Duodenal mucosa (tissue), 2 donors: ENCODE measurements at regions not wholly inside any gene's neighbourhood (a gene's known extent, or its start where the extent isn't known, plus 50 kb on each side); places are given as distances from the start of the nearest gene placed in this dataset.

ENCODE experiments used
- H3K27ac ChIP-seq: one replicate; pipeline ENCODE4 v1.7.0; 2013; ENCODE audit warnings: low read depth, low read length
- H3K27me3 ChIP-seq, 2 donors: one replicate each; pipeline ENCODE4 v1.7.0; 2013; ENCODE audit warnings: low read length in 2 of 2, control low read depth in 1 of 2; ENCODE audit not compliant: insufficient read depth in 2 of 2, control insufficient read depth in 1 of 2
- H3K36me3 ChIP-seq, 2 donors: one replicate each; pipeline ENCODE4 v1.7.0; 2013; ENCODE audit warnings: low read length in 2 of 2, control low read depth in 1 of 2; ENCODE audit not compliant: insufficient read depth in 2 of 2, control insufficient read depth in 1 of 2
- H3K4me1 ChIP-seq, 2 donors: one replicate each; pipeline ENCODE4 v1.7.0; 2013; ENCODE audit warnings: low read length in 2 of 2, control low read depth in 1 of 2; ENCODE audit not compliant: insufficient read depth in 2 of 2, control insufficient read depth in 1 of 2
- H3K4me3 ChIP-seq, 2 donors: one replicate each; pipeline ENCODE4 v1.7.0; 2013; ENCODE audit warnings: low read length in 2 of 2, low read depth in 1 of 2
- H3K9ac ChIP-seq, 2 donors: one replicate each; pipeline ENCODE4 v1.7.0; 2013; ENCODE audit warnings: low read length in 2 of 2, low read depth in 1 of 2
- H3K9me3 ChIP-seq, 2 donors: one replicate each; pipeline ENCODE4 v1.7.0; 2013; ENCODE audit warnings: low read length in 2 of 2, control low read depth in 1 of 2; ENCODE audit not compliant: control insufficient read depth in 1 of 2

GRCh38 chr4:80136270-80136669 lies 61.0 kb upstream of the PRDM8 start:
- no peak overlapping the region for H3K9ac ChIP-seq
- H3K4me3 ChIP-seq = no peak overlapping the region
- H3K27ac ChIP-seq = no peak overlapping the region
- no peaks in the 10 kb centered on the region for H3K4me1 ChIP-seq
- no peaks in the 10 kb centered on the region for H3K27me3 ChIP-seq
- H3K9me3 ChIP-seq = no peaks in the 10 kb centered on the region
- no peaks in the 10 kb centered on the region for H3K36me3 ChIP-seq

- Histone ChIP-seq H3K27ac (no peak overlapping the region), H3K4me3 (no peak overlapping the region), H3K27me3 (no peaks in the 10 kb centered on the region), H3K4me1 (no peaks in the 10 kb centered on the region), H3K9ac (no peak overlapping the region), H3K9me3 (no peaks in the 10 kb centered on the region), H3K36me3 (no peaks in the 10 kb centered on the region)
These were observed 61.6 kb upstream of the PRDM8 start for GRCh38 chr4:80135702-80136058.

- H3K9me3 ChIP-seq = no peaks in the 10 kb centered on the region
- H3K4me3 ChIP-seq = no peak overlapping the region
- no peaks in the 10 kb centered on the region for H3K27me3 ChIP-seq
- no peaks in the 10 kb centered on the region for H3K4me1 ChIP-seq
- no peak overlapping the region for H3K27ac ChIP-seq
- no peaks in the 10 kb centered on the region for H3K36me3 ChIP-seq
- H3K9ac ChIP-seq = no peak overlapping the region
These were observed 62.1 kb upstream of the ANTXR2 start for GRCh38 chr4:80134936-80135701.

- no peak overlapping the region for H3K9ac ChIP-seq
- H3K27ac ChIP-seq = no peak overlapping the region
- H3K27me3 ChIP-seq = no peaks in the 10 kb centered on the region
- H3K9me3 ChIP-seq = no peaks in the 10 kb centered on the region
- H3K4me1 ChIP-seq = no peaks in the 10 kb centered on the region
- H3K36me3 ChIP-seq = no peaks in the 10 kb centered on the region
- H3K4me3 ChIP-seq = no peak overlapping the region
These were observed 60.3 kb upstream of the ANTXR2 start for GRCh38 chr4:80133240-80133783.

GRCh38 chr4:80129785-80130184 lies 56.8 kb upstream of the ANTXR2 start:
- Histone ChIP-seq H3K27ac (no peak overlapping the region), H3K27me3 (no peaks in the 10 kb centered on the region), H3K9ac (no peak overlapping the region), H3K36me3 (no peaks in the 10 kb centered on the region), H3K9me3 (no peaks in the 10 kb centered on the region), H3K4me1 (no peaks in the 10 kb centered on the region), H3K4me3 (no peak overlapping the region)

- no peak overlapping the region for H3K9ac ChIP-seq
- no peaks in the 10 kb centered on the region for H3K36me3 ChIP-seq
- H3K4me1 ChIP-seq = no peaks in the 10 kb centered on the region
- H3K27ac ChIP-seq = no peak overlapping the region
- H3K27me3 ChIP-seq = no peaks in the 10 kb centered on the region
- no peak overlapping the region for H3K4me3 ChIP-seq
- no peaks in the 10 kb centered on the region for H3K9me3 ChIP-seq
These were observed 55.9 kb upstream of the ANTXR2 start for GRCh38 chr4:80128941-80129340.

- no peaks in the 10 kb centered on the region for H3K9me3 ChIP-seq
- H3K4me3 ChIP-seq = no peak overlapping the region
- no peaks in the 10 kb centered on the region for H3K4me1 ChIP-seq
- H3K27ac ChIP-seq = no peak overlapping the region
- H3K9ac ChIP-seq = no peak overlapping the region
- H3K36me3 ChIP-seq = no peaks in the 10 kb centered on the region
- no peaks in the 10 kb centered on the region for H3K27me3 ChIP-seq
These were observed 54.9 kb upstream of the ANTXR2 start for GRCh38 chr4:80127870-80128419.

- Histone ChIP-seq H3K36me3 (no peaks in the 10 kb centered on the region), H3K4me1 (no peaks in the 10 kb centered on the region), H3K27me3 (no peaks in the 10 kb centered on the region), H3K4me3 (no peak overlapping the region), H3K27ac (no peak overlapping the region), H3K9ac (no peak overlapping the region), H3K9me3 (no peaks in the 10 kb centered on the region)
These were observed 53.4 kb upstream of the ANTXR2 start for GRCh38 chr4:80126435-80126834.

- H3K27ac ChIP-seq = peak overlapping the region; percentile 13
These were observed 52.5 kb upstream of the ANTXR2 start for GRCh38 chr4:80125252-80126177.

More at GRCh38 chr4:80125252-80126177, 52.5 kb upstream of the ANTXR2 start:
- Histone ChIP-seq H3K9ac (no peak overlapping the region), H3K4me3 (no peak overlapping the region), H3K36me3 (no peaks in the 10 kb centered on the region), H3K9me3 (no peaks in the 10 kb centered on the region), H3K4me1 (no peaks in the 10 kb centered on the region), H3K27me3 (no peaks in the 10 kb centered on the region)
